ENCODE measurements at regions not wholly inside any gene's neighbourhood (a gene's known extent, or its start where the extent isn't known, plus 50 kb on each side); places are given as distances from the start of the nearest gene placed in this dataset.

DNA sequence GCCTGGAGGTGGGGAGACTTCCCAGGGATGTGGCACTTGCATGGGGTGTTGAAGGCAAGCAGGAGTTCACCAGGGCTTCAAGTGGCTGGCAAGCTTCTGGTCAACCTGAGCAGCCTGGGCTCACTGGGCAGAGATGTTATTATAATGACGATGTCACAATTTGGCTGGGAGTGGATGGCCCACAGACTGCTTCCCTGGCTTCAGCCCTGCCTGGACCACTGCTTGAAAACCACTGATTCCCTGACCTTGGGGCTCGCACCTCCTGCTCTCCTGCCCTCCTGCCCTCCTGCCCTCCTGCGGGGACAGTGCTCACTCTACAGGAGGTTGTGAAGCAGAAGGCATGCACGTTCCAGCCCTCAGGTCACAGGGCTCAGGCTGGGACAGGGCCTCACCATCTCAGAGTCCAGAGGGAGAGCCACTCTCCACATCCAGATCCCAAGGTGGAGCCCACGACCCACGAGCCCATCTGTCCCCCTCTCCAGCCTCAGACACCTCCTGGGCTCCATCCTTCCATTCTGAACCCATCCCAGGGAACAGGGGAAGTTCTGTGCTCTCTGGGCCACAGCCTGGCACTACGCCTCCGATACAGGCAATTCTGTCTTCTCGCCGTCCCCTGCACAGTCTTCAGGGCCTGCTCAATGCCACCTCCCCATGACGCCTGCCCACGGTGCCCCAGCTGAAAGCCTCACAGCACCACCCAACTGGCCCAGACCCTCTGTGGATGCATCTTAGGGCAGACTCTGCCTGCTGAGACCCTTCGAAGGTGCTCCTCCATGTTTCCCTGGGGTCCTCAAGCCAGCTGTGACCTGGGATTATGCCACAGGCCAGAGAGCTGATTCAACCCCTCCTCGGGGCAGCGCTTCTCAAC is 241.6 kb upstream of the RAB6C start:
- H3K79me2 ChIP-seq (ENCODE audit: control insufficient read depth, low read length), result no peaks in the 10 kb centered on the region
- no peaks in the 10 kb centered on the region for H3F3A ChIP-seq (ENCODE audit: control insufficient read depth, insufficient read depth)
- H3K9me3 ChIP-seq (ENCODE audit: control insufficient read depth, insufficient read depth, low read length), result peaks cover 5% of the 10 kb centered on the region; the same call in 1 of the 2 replicates
- H3K9me2 ChIP-seq (replicated peaks; ENCODE audit: control insufficient read depth, low read length), result no peaks in the 10 kb centered on the region
- H3K4me3 ChIP-seq (ENCODE audit: low read length), result no peak overlapping the region
- H3K4me2 ChIP-seq (ENCODE audit: low read length), result no peak overlapping the region
- H3K27me3 ChIP-seq (ENCODE audit: control insufficient read depth, low read length), result no peaks in the 10 kb centered on the region
- no peaks in the 10 kb centered on the region for H4K20me1 ChIP-seq (ENCODE audit: control insufficient read depth, insufficient read depth, low read depth, low read length)
- H3K27ac ChIP-seq (ENCODE audit: low read depth, low read length), result no peak overlapping the region
- TF ChIP-seq, protein P1, sequence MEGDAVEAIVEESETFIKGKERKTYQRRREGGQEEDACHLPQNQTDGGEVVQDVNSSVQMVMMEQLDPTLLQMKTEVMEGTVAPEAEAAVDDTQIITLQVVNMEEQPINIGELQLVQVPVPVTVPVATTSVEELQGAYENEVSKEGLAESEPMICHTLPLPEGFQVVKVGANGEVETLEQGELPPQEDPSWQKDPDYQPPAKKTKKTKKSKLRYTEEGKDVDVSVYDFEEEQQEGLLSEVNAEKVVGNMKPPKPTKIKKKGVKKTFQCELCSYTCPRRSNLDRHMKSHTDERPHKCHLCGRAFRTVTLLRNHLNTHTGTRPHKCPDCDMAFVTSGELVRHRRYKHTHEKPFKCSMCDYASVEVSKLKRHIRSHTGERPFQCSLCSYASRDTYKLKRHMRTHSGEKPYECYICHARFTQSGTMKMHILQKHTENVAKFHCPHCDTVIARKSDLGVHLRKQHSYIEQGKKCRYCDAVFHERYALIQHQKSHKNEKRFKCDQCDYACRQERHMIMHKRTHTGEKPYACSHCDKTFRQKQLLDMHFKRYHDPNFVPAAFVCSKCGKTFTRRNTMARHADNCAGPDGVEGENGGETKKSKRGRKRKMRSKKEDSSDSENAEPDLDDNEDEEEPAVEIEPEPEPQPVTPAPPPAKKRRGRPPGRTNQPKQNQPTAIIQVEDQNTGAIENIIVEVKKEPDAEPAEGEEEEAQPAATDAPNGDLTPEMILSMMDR (IDR thresholded peaks at IDR 0.05; ENCODE audit: low read depth, low read length, poor library complexity, severe bottlenecking), result no peak
- TF ChIP-seq EZH2phosphoT487 (IDR thresholded peaks at IDR 0.05; ENCODE audit: borderline replicate concordance, low read length), result no peak
- no peaks in the 10 kb centered on the region for H3K4me1 ChIP-seq (ENCODE audit: control insufficient read depth, low read length)
- H3K36me3 ChIP-seq (ENCODE audit: control insufficient read depth, low read length), result no peaks in the 10 kb centered on the region

GRCh38 chr2:129738799-129739198 is 240.7 kb upstream of the RAB6C start:
- H4K20me1 ChIP-seq (ENCODE audit: control insufficient read depth, insufficient read depth, low read depth, low read length), result no peaks in the 10 kb centered on the region
- H3K36me3 ChIP-seq (ENCODE audit: control insufficient read depth, low read length), result no peaks in the 10 kb centered on the region
- H3K9me2 ChIP-seq (replicated peaks; ENCODE audit: control insufficient read depth, low read length), result no peaks in the 10 kb centered on the region
- no peaks in the 10 kb centered on the region for H3K79me2 ChIP-seq (ENCODE audit: control insufficient read depth, low read length)
- no peak overlapping the region for H3K27ac ChIP-seq (ENCODE audit: low read depth, low read length)
- H3K27me3 ChIP-seq (ENCODE audit: control insufficient read depth, low read length), result no peaks in the 10 kb centered on the region
- no peak overlapping the region for H3K4me2 ChIP-seq (ENCODE audit: low read length)
- no peak overlapping the region for H3K4me3 ChIP-seq (ENCODE audit: low read length)
- H3F3A ChIP-seq (ENCODE audit: control insufficient read depth, insufficient read depth), result no peaks in the 10 kb centered on the region
- no peaks in the 10 kb centered on the region for H3K4me1 ChIP-seq (ENCODE audit: control insufficient read depth, low read length)
- no peak for TF ChIP-seq EZH2phosphoT487 (IDR thresholded peaks at IDR 0.05; ENCODE audit: borderline replicate concordance, low read length)
- TF ChIP-seq, protein P1 (IDR thresholded peaks at IDR 0.05; ENCODE audit: low read depth, low read length, poor library complexity, severe bottlenecking), result no peak
- H3K9me3 ChIP-seq (ENCODE audit: control insufficient read depth, insufficient read depth, low read length), result peaks cover 5% of the 10 kb centered on the region; the same call in 1 of the 2 replicates

- Histone ChIP-seq H3K27ac (ENCODE audit: low read depth, low read length) (no peak overlapping the region), H3F3A (ENCODE audit: control insufficient read depth, insufficient read depth) (no peaks in the 10 kb centered on the region), H3K4me2 (ENCODE audit: low read length) (no peak overlapping the region), H3K9me2 (replicated peaks; ENCODE audit: control insufficient read depth, low read length) (no peaks in the 10 kb centered on the region), H4K20me1 (ENCODE audit: control insufficient read depth, insufficient read depth, low read depth, low read length) (no peaks in the 10 kb centered on the region), H3K4me3 (ENCODE audit: low read length) (no peak overlapping the region), H3K36me3 (ENCODE audit: control insufficient read depth, low read length) (no peaks in the 10 kb centered on the region), H3K9me3 (ENCODE audit: control insufficient read depth, insufficient read depth, low read length) (peaks cover 3% of the 10 kb centered on the region; the same call in 1 of the 2 replicates), H3K4me1 (ENCODE audit: control insufficient read depth, low read length) (no peaks in the 10 kb centered on the region), H3K27me3 (ENCODE audit: control insufficient read depth, low read length) (no peaks in the 10 kb centered on the region), H3K79me2 (ENCODE audit: control insufficient read depth, low read length) (no peaks in the 10 kb centered on the region)
- TF ChIP-seq EZH2phosphoT487 (IDR thresholded peaks at IDR 0.05; ENCODE audit: borderline replicate concordance, low read length), result no peak
- TF ChIP-seq, protein P1 (IDR thresholded peaks at IDR 0.05; ENCODE audit: low read depth, low read length, poor library complexity, severe bottlenecking), result no peak
Observed at GRCh38 chr2:129740504-129740903, 239.0 kb upstream of the RAB6C start.

Measured in DOHH2 (cell line).